ENCODE measurements at regions not wholly inside any gene's neighbourhood (a gene's known extent, or its start where the extent isn't known, plus 50 kb on each side); places are given as distances from the start of the nearest gene placed in this dataset.

GRCh38 chr14:76583805-76584204, 177.5 kb upstream of the VASH1 start:
- TF ChIP-seq CTCF (IDR thresholded peaks at IDR 0.05; ENCODE audit: extremely low read depth, missing control alignments), result no peak
- no peak for DNase-seq (ENCODE audit: low spot score)

GRCh38 chr14:76584271-76584702, 177.0 kb upstream of the VASH1 start:
- TF ChIP-seq CTCF (IDR thresholded peaks at IDR 0.05; ENCODE audit: extremely low read depth, missing control alignments), result no peak
- no peak for DNase-seq (ENCODE audit: low spot score)

- DNase-seq (ENCODE audit: low spot score), result no peak
- no peak for TF ChIP-seq CTCF (IDR thresholded peaks at IDR 0.05; ENCODE audit: extremely low read depth, missing control alignments)
These were observed 175.7 kb upstream of the VASH1 start for GRCh38 chr14:76585616-76586015.

GRCh38 chr14:76589246-76589645, 172.0 kb upstream of the VASH1 start:
- no peak for DNase-seq (ENCODE audit: low spot score)

GRCh38 chr14:76591266-76591665, 170.0 kb upstream of the VASH1 start:
- no peak for DNase-seq (ENCODE audit: low spot score)

More at GRCh38 chr14:76589246-76589645, 172.0 kb upstream of the VASH1 start:
- TF ChIP-seq CTCF (IDR thresholded peaks at IDR 0.05; ENCODE audit: extremely low read depth, missing control alignments), result no peak

GRCh38 chr14:76595266-76595665, 166.0 kb upstream of the VASH1 start:
- DNase-seq (ENCODE audit: low spot score), result no peak
- no peak for TF ChIP-seq CTCF (IDR thresholded peaks at IDR 0.05; ENCODE audit: extremely low read depth, missing control alignments)

More at GRCh38 chr14:76591266-76591665, 170.0 kb upstream of the VASH1 start:
- no peak for TF ChIP-seq CTCF (IDR thresholded peaks at IDR 0.05; ENCODE audit: extremely low read depth, missing control alignments)

- no peak for DNase-seq (ENCODE audit: low spot score)
- TF ChIP-seq CTCF (IDR thresholded peaks at IDR 0.05; ENCODE audit: extremely low read depth, missing control alignments), result no peak
These were observed 163.9 kb upstream of the VASH1 start for GRCh38 chr14:76597387-76597786.

All from GM20000 (cell line).